ENCODE measurements at regions not wholly inside any gene's neighbourhood (a gene's known extent, or its start where the extent isn't known, plus 50 kb on each side); places are given as distances from the start of the nearest gene placed in this dataset.

GRCh38 chr12:32964981-32965585, 68.5 kb upstream of the PKP2 start:
- TF ChIP-seq CTCF (conservative IDR thresholded peaks at IDR 0.05 in 1 of 2, IDR thresholded peaks at IDR 0.05 in 1 of 2; ENCODE audit: extremely low read depth in 1 of 2, insufficient read depth in 1 of 2, low read depth in 1 of 2, low read length in 2 of 2) (no peak), EZH2 (IDR thresholded peaks at IDR 0.05; ENCODE audit: borderline replicate concordance, low read length) (no peak)

Measured in mammary epithelial cell (primary cell).